AG08395 (cell line): ENCODE measurements at regions not wholly inside any gene's neighbourhood (a gene's known extent, or its start where the extent isn't known, plus 50 kb on each side); places are given as distances from the start of the nearest gene placed in this dataset.

Experiments used
- DNase-seq: peaks from one replicate; pipeline ENCODE4 v3.0.0; 2012; ENCODE audit warnings: mixed read lengths, low spot score

DNA sequence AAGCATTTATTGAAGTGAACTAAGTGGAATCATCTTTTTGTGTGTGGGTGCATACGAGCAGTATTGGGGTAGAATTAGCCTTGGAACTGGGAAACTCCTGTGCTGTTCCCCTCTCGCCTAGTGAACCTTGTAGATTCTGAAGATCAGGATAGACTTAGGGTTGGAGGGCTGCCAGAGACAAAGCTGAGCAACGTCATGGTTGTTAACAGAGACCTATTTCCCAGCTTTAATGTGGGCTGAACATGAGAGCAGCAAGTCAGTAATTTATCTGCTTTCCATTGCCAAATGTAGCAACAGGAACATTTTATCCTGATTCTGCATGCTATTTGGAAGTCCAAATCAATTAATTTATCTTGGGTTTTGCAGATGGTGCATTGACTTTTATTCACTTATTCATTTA, 246.6 kb downstream of the IL20RB start:
- DNase-seq = no peak

DNA sequence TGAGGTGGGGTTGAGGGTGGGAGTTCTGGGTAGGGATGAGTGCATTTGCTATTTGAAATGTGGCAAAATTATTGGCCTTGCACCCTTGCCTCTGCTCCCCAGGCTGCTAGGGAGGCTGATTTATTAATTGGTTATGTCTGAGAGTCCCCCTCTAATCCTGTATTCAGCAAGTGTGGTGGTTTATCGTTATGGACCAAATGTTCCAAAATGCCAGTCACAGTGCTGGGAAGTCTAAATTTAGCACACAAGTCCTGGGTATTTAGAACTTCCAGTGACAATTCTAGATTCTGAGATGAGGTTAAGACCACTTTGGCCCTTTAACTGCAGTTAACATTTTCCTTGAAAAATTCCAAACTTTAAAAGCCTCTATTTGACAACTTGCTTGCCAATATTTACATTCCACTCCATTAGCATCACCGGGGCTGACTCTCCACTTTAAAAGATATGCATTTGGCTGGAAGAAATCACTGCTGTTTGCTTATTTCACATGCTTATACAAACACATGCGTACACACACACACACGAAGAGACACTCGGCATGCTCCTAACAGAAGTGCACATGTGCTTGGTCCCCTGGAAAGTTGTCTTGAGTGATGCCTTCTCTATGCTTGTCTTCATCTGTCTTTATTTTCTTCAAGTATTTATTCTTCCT, 247.7 kb downstream of the IL20RB start:
- no peak for DNase-seq

DNA sequence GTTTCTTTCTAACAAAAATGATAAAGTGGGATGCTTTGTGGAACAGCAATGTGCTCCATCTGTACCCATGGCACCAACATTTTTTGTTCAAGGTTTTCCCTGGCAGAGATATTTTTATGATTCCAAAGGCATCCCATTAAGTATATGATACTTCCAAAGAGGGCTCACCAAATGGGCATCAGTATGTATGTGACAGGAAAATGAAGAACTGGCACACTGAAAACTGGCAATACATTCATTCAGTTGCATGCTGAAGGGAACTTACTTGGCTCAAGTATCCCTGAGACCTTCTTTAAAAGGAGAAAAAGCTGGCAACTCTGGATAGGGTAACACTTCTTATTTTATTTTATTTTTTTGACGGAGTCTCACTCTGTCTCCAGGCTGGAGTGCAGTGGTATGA, 249.8 kb downstream of the IL20RB start:
- DNase-seq = no peak

GRCh38 chr3:137217733-137218132, 259.9 kb downstream of the IL20RB start:
- DNase-seq = no peak

- no peak for DNase-seq
Observed at GRCh38 chr3:137219801-137220445, 262.1 kb downstream of the IL20RB start.

- DNase-seq = no peak
Observed at GRCh38 chr3:137222736-137223225, 265.0 kb downstream of the IL20RB start.

GRCh38 chr3:137224464-137224863, 266.7 kb downstream of the IL20RB start:
- no peak for DNase-seq

DNA sequence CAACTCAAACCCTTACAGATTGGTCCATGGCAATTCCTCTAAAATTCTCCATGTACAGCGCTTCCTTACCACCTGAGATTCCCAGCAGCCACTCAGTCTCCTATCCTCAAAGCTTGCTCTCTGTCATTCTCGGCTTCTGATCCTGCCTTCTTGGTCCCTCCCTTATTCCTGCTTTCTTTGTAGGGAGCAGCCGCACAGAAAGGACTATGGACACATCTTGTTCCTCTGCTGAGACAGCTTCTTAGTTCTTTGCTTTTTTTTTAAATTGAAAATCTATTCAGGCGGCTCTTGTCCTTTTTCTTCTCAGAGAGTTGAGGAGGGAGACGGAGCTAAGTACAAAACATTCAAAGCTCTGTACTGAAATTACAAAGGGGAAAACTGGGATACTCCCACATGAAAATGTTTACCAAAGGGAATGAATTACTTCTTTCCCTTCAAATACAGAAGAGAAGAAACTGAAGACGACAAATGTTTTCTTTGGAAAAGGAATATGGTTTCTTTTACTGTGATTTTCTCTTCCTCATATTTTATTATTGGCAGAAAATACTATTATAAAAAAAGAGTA, 285.1 kb downstream of the IL20RB start:
- DNase-seq = no peak

DNA sequence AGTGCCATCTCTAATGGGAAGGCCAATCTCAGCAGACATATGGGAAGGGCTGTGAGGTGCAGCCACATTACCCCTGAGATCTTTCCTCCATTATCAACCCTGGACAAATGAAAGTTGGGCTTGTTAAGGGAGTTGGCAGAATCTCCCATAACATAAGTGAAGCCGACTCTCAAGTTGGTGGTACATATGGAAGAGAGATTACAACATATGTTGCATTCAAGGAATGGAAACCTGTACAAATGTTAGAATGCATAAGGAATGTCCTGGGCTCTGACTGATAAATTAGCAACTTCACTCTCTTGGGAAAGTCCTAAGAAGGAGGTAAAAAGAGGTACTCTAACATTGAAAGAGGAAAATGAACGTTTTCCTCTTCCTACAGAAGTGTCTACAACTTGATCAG, 288.7 kb downstream of the IL20RB start:
- DNase-seq = no peak

DNA sequence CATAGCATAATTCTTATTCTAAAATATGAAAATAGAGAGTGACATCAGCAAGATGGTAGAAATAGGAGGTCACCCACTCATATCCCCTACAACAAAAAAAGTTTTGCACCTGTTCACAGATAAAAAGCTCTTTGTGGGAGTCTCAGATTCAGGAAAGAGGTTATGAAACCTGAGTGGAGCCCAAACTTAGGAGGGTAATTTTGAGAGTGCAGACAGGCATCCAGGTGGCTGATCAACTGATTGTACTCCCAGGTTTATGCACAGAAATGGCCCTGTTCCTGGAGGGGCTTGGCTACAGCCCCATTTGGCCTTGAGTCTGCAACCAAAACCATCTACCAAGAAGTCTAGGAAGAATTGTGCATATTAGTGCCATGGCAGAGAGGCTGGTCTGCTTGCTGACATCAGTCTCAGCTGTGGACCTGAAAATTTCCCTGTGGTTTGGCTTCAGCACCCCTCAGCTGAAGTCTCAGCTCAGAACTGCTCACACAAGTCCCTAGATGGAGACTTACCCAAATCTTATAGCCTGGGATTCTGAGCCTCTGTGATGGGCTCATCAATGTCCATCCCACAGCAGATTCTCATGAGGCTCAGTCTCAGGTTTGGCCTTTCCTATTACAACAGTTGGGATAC, 291.6 kb downstream of the IL20RB start:
- DNase-seq = no peak

DNA sequence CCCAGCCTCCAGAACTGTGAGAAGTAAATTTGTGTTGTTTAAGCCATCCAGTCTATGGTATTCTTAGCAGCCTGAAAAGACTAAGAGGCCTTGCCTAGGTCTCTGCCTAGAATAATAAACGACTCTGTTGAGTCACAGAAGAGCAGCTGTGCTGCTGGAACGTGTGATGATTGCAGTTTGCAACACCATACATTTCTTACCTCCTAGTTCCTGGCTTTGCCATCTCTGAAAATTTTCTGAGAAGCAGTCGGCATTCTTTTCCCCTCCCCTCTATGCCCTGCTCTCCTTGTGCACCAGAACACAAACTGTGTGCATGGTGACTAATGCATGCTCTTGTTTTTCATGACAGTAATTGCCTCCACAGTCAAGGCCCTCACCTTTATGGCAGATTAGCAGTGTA, 301.3 kb downstream of the IL20RB start:
- DNase-seq = no peak

DNA sequence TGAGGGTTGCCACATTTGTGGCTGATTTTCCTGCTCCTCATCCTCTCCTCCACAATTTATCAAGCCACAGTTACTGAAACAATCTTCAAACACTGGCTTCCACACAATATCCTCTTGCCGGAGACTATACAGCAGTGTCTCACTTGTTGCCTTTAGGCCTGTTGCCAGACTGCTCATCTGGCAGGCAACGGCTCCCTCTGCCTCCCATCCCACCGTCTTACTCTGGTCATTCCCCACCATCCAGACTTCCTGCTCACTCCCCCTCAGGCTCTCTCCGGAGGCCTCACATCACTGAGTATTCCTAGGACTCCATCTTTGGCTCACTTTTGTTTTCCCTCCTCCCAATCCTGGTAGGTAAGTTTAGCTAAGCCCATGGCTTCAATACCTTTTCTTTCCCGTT, 301.9 kb downstream of the IL20RB start:
- DNase-seq = no peak

GRCh38 chr3:137264071-137264820, 306.5 kb downstream of the IL20RB start:
- no peak for DNase-seq

GRCh38 chr3:137264843-137265330, 307.1 kb downstream of the IL20RB start:
- DNase-seq = no peak

DNA sequence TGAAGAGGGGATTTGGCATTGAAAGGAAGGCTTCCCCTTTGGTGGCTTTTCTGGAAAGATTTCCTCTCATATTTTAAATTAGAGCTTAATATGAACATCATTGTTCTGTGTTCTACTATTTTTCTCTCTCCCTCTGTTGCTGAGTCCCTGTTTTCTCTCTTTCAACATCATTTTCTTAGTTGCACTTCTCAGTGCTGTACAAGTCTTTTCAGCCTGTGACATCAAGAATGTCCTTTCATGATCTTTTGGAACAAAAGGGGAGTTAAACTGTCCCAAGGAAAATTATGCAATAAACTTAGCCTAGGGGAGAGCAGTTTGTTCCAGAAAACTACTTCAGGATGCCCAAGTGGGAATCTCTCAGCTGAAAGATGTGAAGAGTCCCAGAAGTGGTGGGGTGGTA, 325.1 kb downstream of the IL20RB start:
- no peak for DNase-seq

- DNase-seq = no peak
Observed at GRCh38 chr3:137285924-137286323, 328.1 kb downstream of the IL20RB start.

DNA sequence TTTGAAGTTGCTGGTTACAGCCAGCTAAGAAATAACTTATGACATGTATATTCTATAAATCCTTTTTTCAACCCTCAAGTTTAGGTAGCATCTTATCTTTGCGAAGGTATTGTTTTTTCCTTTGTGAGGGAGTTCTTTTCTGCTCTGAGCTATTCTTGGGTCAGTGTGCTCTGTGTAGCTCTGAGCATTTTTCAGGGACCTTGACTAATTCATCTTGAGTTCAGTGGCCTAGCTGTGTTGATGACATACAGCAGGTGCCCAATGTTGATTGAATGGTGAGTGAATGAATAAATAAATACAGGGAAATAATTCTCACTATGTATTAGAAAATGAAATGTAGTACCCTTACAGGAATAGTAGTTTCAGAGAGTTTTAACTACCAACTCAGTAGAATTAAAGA, 335.3 kb downstream of the IL20RB start:
- no peak for DNase-seq

- no peak for DNase-seq
Observed at GRCh38 chr3:137294139-137294538, 336.4 kb downstream of the IL20RB start.

GRCh38 chr3:137294839-137295238, 337.1 kb downstream of the IL20RB start:
- DNase-seq = no peak

DNA sequence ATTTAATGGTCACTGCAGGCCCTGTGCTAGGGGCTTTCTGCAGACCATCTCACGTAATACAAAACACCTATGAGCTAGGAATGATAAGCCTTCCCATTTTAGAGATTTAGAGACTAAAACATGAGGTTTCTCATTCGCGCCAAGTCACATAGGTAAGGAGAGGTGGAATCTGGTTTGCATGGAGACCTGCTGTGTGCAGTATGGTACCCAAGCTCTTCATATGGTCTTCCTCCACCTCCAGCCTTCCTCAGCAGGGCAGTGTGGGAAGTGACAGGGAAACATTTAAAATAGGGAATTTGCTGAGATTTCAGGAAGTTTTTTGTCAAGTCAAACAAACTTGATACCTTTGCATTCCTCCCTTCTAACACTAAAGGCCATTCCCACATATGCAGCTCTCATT, 337.6 kb downstream of the IL20RB start:
- no peak for DNase-seq

- no peak for DNase-seq
Observed at GRCh38 chr3:137296116-137296515, 338.3 kb downstream of the IL20RB start.

- no peak for DNase-seq
Observed at GRCh38 chr3:137297770-137298169, 340.0 kb downstream of the IL20RB start.
